Spinal cord (tissue), 9 donors: ENCODE measurements at regions not wholly inside any gene's neighbourhood (a gene's known extent, or its start where the extent isn't known, plus 50 kb on each side); places are given as distances from the start of the nearest gene placed in this dataset.
A peak's percentile ranks its signal among the peaks of the same experiment; 100 is the strongest.

Experiments used
- DNase-seq, 6 donors: peaks; one replicate each; pipeline versions ENCODE4 v3.0.0 to v3.0.0-alpha.2; 2013 to 2015; ENCODE audit warnings: low spot score in 6 of 6, low read depth in 4 of 6
- H3K27ac ChIP-seq: one replicate; pipeline ENCODE4 v1.5.1; 2013; ENCODE audit warnings: low read depth, low read length, control low read depth
- H3K27me3 ChIP-seq: one replicate; pipeline ENCODE4 v1.6.1; 2013; ENCODE audit warnings: low read length; ENCODE audit not compliant: control insufficient read depth, insufficient read depth
- H3K36me3 ChIP-seq: one replicate; pipeline ENCODE4 v1.6.1; 2013; ENCODE audit warnings: low read length; ENCODE audit not compliant: control insufficient read depth, insufficient read depth
- H3K4me1 ChIP-seq: one replicate; pipeline ENCODE4 v1.6.1; 2013; ENCODE audit warnings: low read length; ENCODE audit not compliant: control insufficient read depth, insufficient read depth
- H3K4me3 ChIP-seq: one replicate; pipeline ENCODE4 v1.5.1; 2013; ENCODE audit warnings: low read depth, low read length, control low read depth
- H3K9me3 ChIP-seq: one replicate; pipeline ENCODE4 v1.6.1; 2013; ENCODE audit warnings: low read length; ENCODE audit not compliant: control insufficient read depth, insufficient read depth
- WGBS: methylation state at CpG from one replicate; pipeline ENCODE4 v1.1.5; 2013; ENCODE audit warnings: missing lambda C conversion rate; ENCODE audit not compliant: insufficient coverage; 5-methylcytosine and 5-hydroxymethylcytosine counted together
- donor health status: healthy.

- H3K4me1 ChIP-seq, result no peaks in the 10 kb centered on the region
- no peaks in the 10 kb centered on the region for H3K27me3 ChIP-seq
- no peaks in the 10 kb centered on the region for H3K9me3 ChIP-seq
- no peak overlapping the region for H3K4me3 ChIP-seq
- peak in 1 of 6 donors; percentile 54 for DNase-seq
- WGBS, result no CpG with 5 or more reads among the region's 1 CpG
- no peak overlapping the region for H3K27ac ChIP-seq
- H3K36me3 ChIP-seq, result no peaks in the 10 kb centered on the region
Measured at GRCh38 chr5:35359859-35360258, 129.6 kb upstream of the PRLR start.

GRCh38 chr5:35357973-35358372 is 127.7 kb upstream of the PRLR start:
- no peak overlapping the region for H3K27ac ChIP-seq
- H3K27me3 ChIP-seq, result no peaks in the 10 kb centered on the region
- H3K4me3 ChIP-seq, result no peak overlapping the region
- H3K4me1 ChIP-seq, result no peaks in the 10 kb centered on the region
- 100% methylated on average over 2 of the region's 3 CpGs for WGBS
- H3K36me3 ChIP-seq, result no peaks in the 10 kb centered on the region
- peaks cover 3% of the 10 kb centered on the region for H3K9me3 ChIP-seq
- no peak for DNase-seq

GRCh38 chr5:35356725-35357124 is 126.4 kb upstream of the PRLR start:
- Histone ChIP-seq H3K9me3 (peaks cover 3% of the 10 kb centered on the region), H3K4me3 (no peak overlapping the region), H3K36me3 (no peaks in the 10 kb centered on the region), H3K4me1 (no peaks in the 10 kb centered on the region), H3K27ac (no peak overlapping the region), H3K27me3 (no peaks in the 10 kb centered on the region)
- DNase-seq, result no peak
- 100% methylated on average over 1 of the region's 4 CpGs for whole genome bisulfite sequencing

GRCh38 chr5:35354751-35355150 is 124.5 kb upstream of the PRLR start:
- Histone ChIP-seq H3K27ac (no peak overlapping the region), H3K4me1 (no peaks in the 10 kb centered on the region), H3K4me3 (no peak overlapping the region), H3K36me3 (no peaks in the 10 kb centered on the region), H3K27me3 (no peaks in the 10 kb centered on the region), H3K9me3 (peaks cover 3% of the 10 kb centered on the region)
- WGBS, result 77% methylated on average over 2 of the region's 3 CpGs
- DNase-seq, result no peak

GRCh38 chr5:35345222-35345621 is 114.9 kb upstream of the PRLR start:
- no peak for DNase-seq

GRCh38 chr5:35342664-35343063 is 112.4 kb upstream of the PRLR start:
- no peak overlapping the region for H3K27ac ChIP-seq
- H3K4me3 ChIP-seq, result no peak overlapping the region
- H3K9me3 ChIP-seq, result no peaks in the 10 kb centered on the region
- no peak for DNase-seq
- no peaks in the 10 kb centered on the region for H3K4me1 ChIP-seq
- no peaks in the 10 kb centered on the region for H3K27me3 ChIP-seq
- no peaks in the 10 kb centered on the region for H3K36me3 ChIP-seq

More at GRCh38 chr5:35345222-35345621, 114.9 kb upstream of the PRLR start:
- no peaks in the 10 kb centered on the region for H3K9me3 ChIP-seq
- H3K27me3 ChIP-seq, result no peaks in the 10 kb centered on the region
- H3K36me3 ChIP-seq, result no peaks in the 10 kb centered on the region
- H3K4me3 ChIP-seq, result no peak overlapping the region
- 78% methylated on average over 1 of the region's 1 CpG for WGBS
- H3K4me1 ChIP-seq, result no peaks in the 10 kb centered on the region
- H3K27ac ChIP-seq, result no peak overlapping the region

- H3K4me1 ChIP-seq, result no peaks in the 10 kb centered on the region
- H3K27ac ChIP-seq, result no peak overlapping the region
- peak in 1 of 6 donors; percentile 47 for DNase-seq
- no CpG with 5 or more reads among the region's 1 CpG for WGBS
- H3K4me3 ChIP-seq, result no peak overlapping the region
- H3K36me3 ChIP-seq, result no peaks in the 10 kb centered on the region
- H3K27me3 ChIP-seq, result no peaks in the 10 kb centered on the region
- H3K9me3 ChIP-seq, result no peaks in the 10 kb centered on the region
Measured at GRCh38 chr5:35341189-35341588, 110.9 kb upstream of the PRLR start.

- no peaks in the 10 kb centered on the region for H3K4me1 ChIP-seq
Measured at GRCh38 chr5:35339616-35340100, 109.4 kb upstream of the PRLR start.

GRCh38 chr5:35339006-35339405 is 108.7 kb upstream of the PRLR start:
- Histone ChIP-seq H3K4me3 (no peak overlapping the region), H3K4me1 (no peaks in the 10 kb centered on the region), H3K9me3 (no peaks in the 10 kb centered on the region), H3K36me3 (no peaks in the 10 kb centered on the region), H3K27me3 (no peaks in the 10 kb centered on the region), H3K27ac (no peak overlapping the region)
- no peak for DNase-seq
- no CpG with 5 or more reads among the region's 1 CpG for WGBS

More at GRCh38 chr5:35339616-35340100, 109.4 kb upstream of the PRLR start:
- no peak for DNase-seq
- no CpG with 5 or more reads among the region's 1 CpG for WGBS
- Histone ChIP-seq H3K4me3 (no peak overlapping the region), H3K27ac (no peak overlapping the region), H3K36me3 (no peaks in the 10 kb centered on the region), H3K9me3 (no peaks in the 10 kb centered on the region), H3K27me3 (no peaks in the 10 kb centered on the region)

GRCh38 chr5:35338157-35338453 is 107.8 kb upstream of the PRLR start:
- Histone ChIP-seq H3K27me3 (no peaks in the 10 kb centered on the region), H3K4me3 (no peak overlapping the region), H3K4me1 (no peaks in the 10 kb centered on the region), H3K36me3 (no peaks in the 10 kb centered on the region), H3K27ac (no peak overlapping the region), H3K9me3 (no peaks in the 10 kb centered on the region)
- DNase-seq, result no peak
